GM18508 (cell line): ENCODE measurements at regions not wholly inside any gene's neighbourhood (a gene's known extent, or its start where the extent isn't known, plus 50 kb on each side); places are given as distances from the start of the nearest gene placed in this dataset.

Experiments
- ATAC-seq: cut with Tn5 transposase; IDR thresholded peaks from one replicate; pipeline ENCODE4 v1.9.1; 2021; ENCODE audit warnings: moderate number of reproducible peaks; ENCODE audit not compliant: insufficient read depth, unreplicated experiment

- ATAC-seq = no peak
Measured at GRCh38 chr14:34184126-34184525, 233.3 kb upstream of the EGLN3 start.

- no peak for ATAC-seq
Measured at GRCh38 chr14:34183478-34183877, 232.6 kb upstream of the EGLN3 start.

GRCh38 chr14:34181338-34181737, 230.5 kb upstream of the EGLN3 start:
- ATAC-seq = no peak

- no peak for ATAC-seq
Measured at GRCh38 chr14:34180869-34181268, 230.0 kb upstream of the EGLN3 start.

GRCh38 chr14:34180434-34180833, 229.6 kb upstream of the EGLN3 start:
- ATAC-seq = no peak

- no peak for ATAC-seq
Measured at GRCh38 chr14:34179727-34180126, 228.9 kb upstream of the EGLN3 start.

- no peak for ATAC-seq
Measured at GRCh38 chr14:34177466-34177865, 226.6 kb upstream of the EGLN3 start.

- ATAC-seq = no peak
Measured at GRCh38 chr14:34175574-34175973, 224.7 kb upstream of the EGLN3 start.

- ATAC-seq = no peak
Measured at GRCh38 chr14:34174973-34175372, 224.1 kb upstream of the EGLN3 start.

GRCh38 chr14:34173916-34174315, 223.0 kb upstream of the EGLN3 start:
- no peak for ATAC-seq

- no peak for ATAC-seq
Measured at GRCh38 chr14:34172550-34173368, 221.9 kb upstream of the EGLN3 start.

GRCh38 chr14:34172173-34172451, 221.2 kb upstream of the EGLN3 start:
- ATAC-seq = no peak

GRCh38 chr14:34171431-34172172, 220.7 kb upstream of the EGLN3 start:
- no peak for ATAC-seq

GRCh38 chr14:34170882-34171281, 220.0 kb upstream of the EGLN3 start:
- ATAC-seq = no peak

- no peak for ATAC-seq
Measured at GRCh38 chr14:34169561-34169960, 218.7 kb upstream of the EGLN3 start.

GRCh38 chr14:34168656-34169055, 217.8 kb upstream of the EGLN3 start:
- ATAC-seq = no peak

- no peak for ATAC-seq
Measured at GRCh38 chr14:34165847-34166350, 215.0 kb upstream of the EGLN3 start.

- ATAC-seq = no peak
Measured at GRCh38 chr14:34164162-34164864, 213.4 kb upstream of the EGLN3 start.

GRCh38 chr14:34161351-34162082, 210.6 kb upstream of the EGLN3 start:
- no peak for ATAC-seq

- ATAC-seq = no peak
Measured at GRCh38 chr14:34160619-34161018, 209.7 kb upstream of the EGLN3 start.
